MCF 10A (cell line): ENCODE measurements at regions not wholly inside any gene's neighbourhood (a gene's known extent, or its start where the extent isn't known, plus 50 kb on each side); places are given as distances from the start of the nearest gene placed in this dataset.

Experiments
- BruUV-seq: library from RNA; stranded (reverse); fragments of 400-500 nt; replicated peaks from 2 replicates; lab custom pipeline; 2021; lab: Mats Ljungman, UMichigan
- CTCF ChIA-PET: fragments of 300-600 bp; sonication (Branson Sonifier 250); formaldehyde crosslinking; extraction: SDS; loops from one replicate; lab custom pipeline; 2021; ENCODE audit warnings: antibody characterized with exemption, inconsistent platforms; lab: Yijun Ruan, JAX
- POLR2A ChIA-PET: fragments of 300-600, 350-650 bp; sonication (Branson Sonifier 250); formaldehyde crosslinking; extraction: SDS; loops from one replicate; lab custom pipeline; 2020; ENCODE audit warnings: antibody characterized with exemption, inconsistent platforms; lab: Yijun Ruan, JAX
- DNase-seq: peaks from one replicate; pipeline ENCODE4 v3.0.0-alpha.2; 2018; ENCODE audit not compliant: unreplicated experiment
- H3K27ac Mint-ChIP-seq: one replicate; pipeline ENCODE4 v1.8.0; 2022; ENCODE audit warnings: mild to moderate bottlenecking, low read depth, mixed read lengths; ENCODE audit not compliant: unreplicated experiment
- H3K27me3 Mint-ChIP-seq: one replicate; pipeline ENCODE4 v1.8.0; 2022; ENCODE audit warnings: mixed read lengths; ENCODE audit not compliant: insufficient read depth, unreplicated experiment
- H3K36me3 Mint-ChIP-seq: one replicate; pipeline ENCODE4 v1.8.0; 2022; ENCODE audit warnings: mild to moderate bottlenecking, moderate library complexity, mixed read lengths; ENCODE audit not compliant: insufficient read depth, unreplicated experiment
- H3K4me1 Mint-ChIP-seq: one replicate; pipeline ENCODE4 v1.8.0; 2022; ENCODE audit warnings: mixed read lengths; ENCODE audit not compliant: insufficient read depth, unreplicated experiment
- H3K4me3 Mint-ChIP-seq: one replicate; pipeline ENCODE4 v1.8.0; 2022; ENCODE audit warnings: mild to moderate bottlenecking, moderate library complexity, mixed read lengths; ENCODE audit not compliant: unreplicated experiment
- H3K9me3 Mint-ChIP-seq: one replicate; pipeline ENCODE4 v1.8.0; 2022; ENCODE audit warnings: mixed read lengths; ENCODE audit not compliant: unreplicated experiment
- intact Hi-C: fragments of 100-400 bp; cut with micrococcal nuclease; formaldehyde crosslinking; loops from 2 replicates; pipeline ENCODE4 v1.14.1; 2022
- TF ChIP-seq, protein P1 (sequence below): fragments of 200-600 bp; IDR thresholded peaks from one replicate; pipeline ENCODE4 v1.8.0; 2022; ENCODE audit warnings: antibody characterized with exemption, mild to moderate bottlenecking; ENCODE audit not compliant: unreplicated experiment

DNA sequence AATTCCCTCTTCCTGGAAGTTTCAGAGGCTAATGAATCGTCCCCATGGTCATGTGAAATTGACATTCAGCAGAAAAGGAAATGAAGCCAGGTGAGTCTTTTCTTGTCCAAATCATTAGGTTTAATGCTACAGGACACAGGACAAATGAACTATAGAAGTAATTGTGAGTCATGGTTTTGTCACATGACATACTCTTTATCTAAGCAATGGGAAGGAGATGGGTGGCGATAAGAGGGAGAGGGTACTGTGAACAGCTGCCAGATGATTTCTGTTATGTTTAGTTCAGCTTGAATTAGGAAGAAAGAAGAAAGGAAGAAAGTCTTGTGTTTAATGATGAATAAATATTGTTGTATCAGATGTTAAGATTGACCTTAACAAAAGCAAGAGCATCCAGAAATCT is 515.4 kb upstream of the ZNF717 start:
- no peak overlapping the region for H3K4me3 Mint-ChIP-seq

DNA sequence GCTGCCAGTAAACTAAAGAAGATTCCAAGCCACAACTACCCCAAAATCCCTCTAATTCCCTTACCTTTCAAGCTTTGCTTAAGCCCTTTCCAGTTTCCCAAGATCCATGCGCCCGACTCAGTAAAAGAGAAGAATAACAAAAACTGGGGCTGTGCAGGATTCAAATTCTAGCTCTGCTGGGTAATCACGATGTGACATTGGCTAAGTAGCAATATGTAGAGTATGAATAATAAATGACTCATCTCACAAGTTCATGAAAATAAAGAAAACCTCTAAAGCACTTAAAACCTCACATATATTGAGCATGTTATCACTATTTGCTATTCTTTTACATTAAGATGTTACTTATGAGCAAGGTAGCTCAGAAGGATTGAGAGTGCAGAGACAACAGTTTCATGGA is 522.2 kb upstream of the ZNF717 start:
- intact Hi-C loops = no loop called here
- no peak overlapping the region for H3K27ac Mint-ChIP-seq
- ChIA-PET CTCF (no interaction called here), POLR2A (no interaction called here)
- TF ChIP-seq, protein P1, sequence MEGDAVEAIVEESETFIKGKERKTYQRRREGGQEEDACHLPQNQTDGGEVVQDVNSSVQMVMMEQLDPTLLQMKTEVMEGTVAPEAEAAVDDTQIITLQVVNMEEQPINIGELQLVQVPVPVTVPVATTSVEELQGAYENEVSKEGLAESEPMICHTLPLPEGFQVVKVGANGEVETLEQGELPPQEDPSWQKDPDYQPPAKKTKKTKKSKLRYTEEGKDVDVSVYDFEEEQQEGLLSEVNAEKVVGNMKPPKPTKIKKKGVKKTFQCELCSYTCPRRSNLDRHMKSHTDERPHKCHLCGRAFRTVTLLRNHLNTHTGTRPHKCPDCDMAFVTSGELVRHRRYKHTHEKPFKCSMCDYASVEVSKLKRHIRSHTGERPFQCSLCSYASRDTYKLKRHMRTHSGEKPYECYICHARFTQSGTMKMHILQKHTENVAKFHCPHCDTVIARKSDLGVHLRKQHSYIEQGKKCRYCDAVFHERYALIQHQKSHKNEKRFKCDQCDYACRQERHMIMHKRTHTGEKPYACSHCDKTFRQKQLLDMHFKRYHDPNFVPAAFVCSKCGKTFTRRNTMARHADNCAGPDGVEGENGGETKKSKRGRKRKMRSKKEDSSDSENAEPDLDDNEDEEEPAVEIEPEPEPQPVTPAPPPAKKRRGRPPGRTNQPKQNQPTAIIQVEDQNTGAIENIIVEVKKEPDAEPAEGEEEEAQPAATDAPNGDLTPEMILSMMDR = no peak
- H3K9me3 Mint-ChIP-seq = no peaks in the 10 kb centered on the region
- H3K4me1 Mint-ChIP-seq = no peaks in the 10 kb centered on the region
- peaks cover 65% of the 10 kb centered on the region for H3K27me3 Mint-ChIP-seq
- no peak for DNase-seq
- BruUV-seq = no TSS peak
- H3K36me3 Mint-ChIP-seq = no peaks in the 10 kb centered on the region
- no peak overlapping the region for H3K4me3 Mint-ChIP-seq

More for the DNA sequence above, 515.4 kb upstream of the ZNF717 start:
- ChIA-PET POLR2A (interaction anchor here (0.6 kb wide), 1 partner anchor 506 kb away, joined by 5 read pairs; no protein-coding TSS in a partner anchor), CTCF (interaction anchor here (0.7 kb wide), 1 partner anchor 45 kb away, joined by 4 read pairs; no protein-coding TSS in a partner anchor)
- Mint-ChIP-seq H3K4me1 (peaks cover 8% of the 10 kb centered on the region), H3K27me3 (peaks cover 27% of the 10 kb centered on the region), H3K9me3 (peaks cover 7% of the 10 kb centered on the region), H3K27ac (no peak overlapping the region), H3K36me3 (no peaks in the 10 kb centered on the region)
- intact Hi-C loops = no loop called here
- TF ChIP-seq, protein P1 = no peak
- BruUV-seq = no TSS peak
- DNase-seq = no peak

DNA sequence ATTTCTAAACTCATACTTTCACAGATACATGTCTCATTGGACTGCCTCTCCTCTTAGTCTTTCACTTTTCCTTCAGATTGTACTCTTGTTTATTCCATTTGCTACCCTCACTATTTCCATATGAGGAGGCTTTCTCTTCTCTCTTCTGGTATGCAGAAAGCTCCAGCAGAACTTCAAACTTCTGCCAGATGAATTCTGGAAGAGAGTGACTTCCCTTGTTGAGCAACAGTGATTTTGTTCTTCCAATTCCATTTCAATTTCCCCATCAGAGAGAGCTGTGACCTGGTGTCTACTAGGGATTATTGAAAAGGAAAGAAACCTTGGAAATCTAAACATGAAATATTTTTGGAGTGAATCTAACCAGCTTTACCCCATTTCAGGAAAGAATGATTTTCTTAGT is 523.2 kb upstream of the ZNF717 start:
- ChIA-PET POLR2A (no interaction called here), CTCF (no interaction called here)
- intact Hi-C loops = no loop called here
- no TSS peak for BruUV-seq
- no peak for DNase-seq
- H3K27me3 Mint-ChIP-seq = peaks cover 66% of the 10 kb centered on the region
- no peak overlapping the region for H3K27ac Mint-ChIP-seq
- TF ChIP-seq, protein P1 = no peak
- H3K4me3 Mint-ChIP-seq = no peak overlapping the region
- H3K9me3 Mint-ChIP-seq = no peaks in the 10 kb centered on the region
- H3K4me1 Mint-ChIP-seq = no peaks in the 10 kb centered on the region
- no peaks in the 10 kb centered on the region for H3K36me3 Mint-ChIP-seq

DNA sequence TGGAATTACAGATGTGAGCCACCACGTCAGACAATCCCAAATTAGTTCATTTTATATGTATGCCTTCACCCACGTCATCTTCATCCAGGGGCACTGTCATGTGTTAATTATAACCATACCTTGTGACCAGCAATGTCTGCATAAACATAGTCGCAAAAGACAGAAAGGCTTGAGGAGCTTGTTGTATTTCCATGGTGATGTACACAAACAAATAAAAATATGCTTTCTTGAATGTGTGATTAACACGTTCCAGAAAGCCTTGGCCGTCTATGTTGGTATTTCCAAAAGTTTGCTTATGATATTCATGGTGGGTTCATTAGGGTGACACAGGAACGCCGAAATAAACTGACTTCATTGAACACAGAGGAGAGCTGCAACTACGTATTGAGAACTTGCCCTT is 524.7 kb upstream of the ZNF717 start:
- intact Hi-C loops = no loop called here
- H3K27ac Mint-ChIP-seq = no peak overlapping the region

More for the DNA sequence above, 524.7 kb upstream of the ZNF717 start:
- Mint-ChIP-seq H3K4me1 (no peaks in the 10 kb centered on the region), H3K9me3 (no peaks in the 10 kb centered on the region), H3K36me3 (no peaks in the 10 kb centered on the region), H3K4me3 (no peak overlapping the region), H3K27me3 (peaks cover 51% of the 10 kb centered on the region)
- no peak for DNase-seq
- TF ChIP-seq, protein P1 = no peak
- ChIA-PET CTCF (interaction anchor here (0.6 kb wide), 1 partner anchor 485 kb away, joined by 3 read pairs; no protein-coding TSS in a partner anchor), POLR2A (no interaction called here)
- BruUV-seq = no TSS peak
